ENCODE measurements at regions not wholly inside any gene's neighbourhood (a gene's known extent, or its start where the extent isn't known, plus 50 kb on each side); places are given as distances from the start of the nearest gene placed in this dataset.
A peak's percentile ranks its signal among the peaks of the same experiment; 100 is the strongest.

GRCh38 chr2:207387001-207387571 lies 142.7 kb upstream of the CREB1 start:
- Histone ChIP-seq H2AFZ (no peak overlapping the region), H3K4me2 (ENCODE audit: unreplicated experiment) (no peak overlapping the region), H3K9ac (no peak overlapping the region), H3K9me3 (ENCODE audit: low read depth) (no peaks in the 10 kb centered on the region), H3K9me2 (ENCODE audit: insufficient read depth) (no peaks in the 10 kb centered on the region), H3K27me3 (replicated peaks; ENCODE audit: insufficient read depth) (no peaks in the 10 kb centered on the region), H3F3A (ENCODE audit: insufficient read depth) (no peaks in the 10 kb centered on the region), H3K79me2 (ENCODE audit: insufficient read depth) (no peaks in the 10 kb centered on the region), H3K4me1 (ENCODE audit: insufficient read depth) (peaks cover 6% of the 10 kb centered on the region), H3K36me3 (ENCODE audit: low read depth) (no peaks in the 10 kb centered on the region), H4K20me1 (ENCODE audit: insufficient read depth) (no peaks in the 10 kb centered on the region), H3K4me3 (no peak overlapping the region), H3K27ac (no peak overlapping the region)
- DNase-seq: no peak
- in situ Hi-C loops (cut with MboI): no loop called here
- no peak for TF ChIP-seq EZH2 (IDR thresholded peaks at IDR 0.05; ENCODE audit: insufficient read depth, poor library complexity, severe bottlenecking)
- TF ChIP-seq EZH2phosphoT487 (IDR thresholded peaks at IDR 0.05; ENCODE audit: insufficient read depth, low read depth): no peak
- 91 to 94% methylated on average over 3 of the region's 3 CpGs for WGBS, 2 experiments (ENCODE audit: low coverage in 1 of 2, low lambda C conversion rate in 2 of 2, missing lambda C conversion rate in 2 of 2)

DNA sequence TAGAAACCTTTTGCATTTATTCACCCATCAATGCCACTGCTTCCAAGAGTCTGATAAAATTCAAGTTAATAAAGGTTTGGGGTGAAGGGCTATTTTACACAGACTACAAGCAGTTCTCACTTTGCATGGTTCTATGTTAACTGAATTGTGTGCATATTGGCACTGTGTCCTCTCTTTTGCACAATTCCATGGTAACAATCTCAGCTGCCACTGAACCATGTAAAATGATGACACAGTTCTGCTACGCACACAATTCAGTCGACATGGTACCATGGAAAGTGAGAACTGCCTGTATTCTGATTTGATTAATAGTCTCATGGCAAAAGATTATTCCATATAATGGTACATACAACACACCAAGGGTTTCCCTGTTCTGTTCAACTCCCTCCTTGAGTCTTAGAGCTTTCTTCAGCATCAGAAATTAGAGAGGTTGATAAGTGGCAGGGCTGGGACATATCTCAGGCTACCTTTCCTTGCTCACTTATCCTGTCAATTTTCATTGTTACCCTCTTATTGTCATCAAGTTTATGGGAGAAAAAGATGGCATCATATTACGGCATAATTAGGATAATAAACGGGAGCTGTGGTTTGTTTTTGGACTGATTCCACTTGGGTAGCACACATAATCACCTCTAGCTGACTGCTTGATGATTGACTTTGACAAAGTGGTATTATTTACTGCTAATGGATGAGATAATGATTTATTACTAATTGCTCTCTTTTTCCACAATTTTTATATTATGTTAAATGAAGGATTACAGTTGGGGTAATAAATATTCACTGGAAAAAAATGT lies 139.3 kb upstream of the CREB1 start:
- 80 to 83% methylated on average over 4 of the region's 4 CpGs for WGBS, 2 experiments (ENCODE audit: low coverage in 1 of 2, low lambda C conversion rate in 2 of 2, missing lambda C conversion rate in 2 of 2)
- H3K36me3 ChIP-seq (ENCODE audit: low read depth): no peaks in the 10 kb centered on the region
- DNase-seq: no peak

DNA sequence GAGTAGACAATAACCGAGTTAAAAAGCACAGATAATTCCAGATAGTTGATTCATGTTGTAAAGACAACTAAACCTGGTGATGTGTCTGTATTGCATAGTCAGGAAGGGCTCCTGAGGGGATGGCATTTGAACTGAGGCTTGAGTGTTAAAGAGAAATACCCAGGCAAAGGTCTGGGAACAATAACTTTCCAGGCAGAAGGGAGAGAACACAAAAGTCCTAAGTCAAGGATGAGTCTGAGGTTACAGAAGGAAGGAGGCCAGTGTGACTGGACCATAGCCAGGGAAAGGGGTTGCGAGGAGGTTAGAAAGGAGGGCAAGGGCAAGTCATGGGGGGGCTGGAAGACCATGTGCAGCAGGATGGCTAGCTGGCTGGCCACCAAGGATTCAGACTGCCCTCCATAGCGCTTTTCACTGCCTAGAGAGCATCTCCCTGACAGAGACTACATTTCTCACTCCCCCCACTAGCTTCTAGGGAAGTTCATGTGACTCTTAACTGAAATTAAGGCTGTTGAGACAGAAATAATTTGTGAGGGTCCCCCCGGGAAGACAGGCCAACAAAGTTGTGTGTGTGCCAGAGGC lies 135.5 kb upstream of the CREB1 start:
- Histone ChIP-seq H3K9ac (peak overlapping the region; percentile 74), H2AFZ (peak overlapping the region; percentile 65), H3K4me2 (ENCODE audit: unreplicated experiment) (peak overlapping the region; percentile 37), H3K27me3 (replicated peaks; ENCODE audit: insufficient read depth) (no peaks in the 10 kb centered on the region), H3F3A (ENCODE audit: insufficient read depth) (peaks cover 38% of the 10 kb centered on the region), H3K27ac (peak overlapping the region; percentile 94), H3K36me3 (ENCODE audit: low read depth) (no peaks in the 10 kb centered on the region), H3K79me2 (ENCODE audit: insufficient read depth) (no peaks in the 10 kb centered on the region), H3K9me2 (ENCODE audit: insufficient read depth) (no peaks in the 10 kb centered on the region), H3K4me3 (no peak overlapping the region), H3K4me1 (ENCODE audit: insufficient read depth) (peaks cover 37% of the 10 kb centered on the region), H4K20me1 (ENCODE audit: insufficient read depth) (no peaks in the 10 kb centered on the region), H3K9me3 (ENCODE audit: low read depth) (no peaks in the 10 kb centered on the region)
- WGBS, 2 experiments (ENCODE audit: low coverage in 1 of 2, low lambda C conversion rate in 2 of 2, missing lambda C conversion rate in 2 of 2): 14 to 21% methylated on average over 4 of the region's 4 CpGs
- peak; percentile 78 for DNase-seq
- in situ Hi-C loops (cut with MboI): no loop called here
- TF ChIP-seq EZH2 (IDR thresholded peaks at IDR 0.05; ENCODE audit: insufficient read depth, poor library complexity, severe bottlenecking): no peak
- no peak for TF ChIP-seq EZH2phosphoT487 (IDR thresholded peaks at IDR 0.05; ENCODE audit: insufficient read depth, low read depth)

More for the DNA sequence above, 139.3 kb upstream of the CREB1 start:
- TF ChIP-seq EZH2 (IDR thresholded peaks at IDR 0.05; ENCODE audit: insufficient read depth, poor library complexity, severe bottlenecking) (no peak), EZH2phosphoT487 (IDR thresholded peaks at IDR 0.05; ENCODE audit: insufficient read depth, low read depth) (no peak)
- Histone ChIP-seq H3K27me3 (replicated peaks; ENCODE audit: insufficient read depth) (no peaks in the 10 kb centered on the region), H3K4me1 (ENCODE audit: insufficient read depth) (peaks cover 26% of the 10 kb centered on the region), H3K79me2 (ENCODE audit: insufficient read depth) (no peaks in the 10 kb centered on the region), H4K20me1 (ENCODE audit: insufficient read depth) (no peaks in the 10 kb centered on the region), H3K9me3 (ENCODE audit: low read depth) (no peaks in the 10 kb centered on the region), H3F3A (ENCODE audit: insufficient read depth) (peaks cover 25% of the 10 kb centered on the region), H2AFZ (no peak overlapping the region), H3K9me2 (ENCODE audit: insufficient read depth) (no peaks in the 10 kb centered on the region), H3K27ac (no peak overlapping the region), H3K4me2 (ENCODE audit: unreplicated experiment) (no peak overlapping the region), H3K4me3 (no peak overlapping the region), H3K9ac (no peak overlapping the region)
- in situ Hi-C loops (cut with MboI): no loop called here

DNA sequence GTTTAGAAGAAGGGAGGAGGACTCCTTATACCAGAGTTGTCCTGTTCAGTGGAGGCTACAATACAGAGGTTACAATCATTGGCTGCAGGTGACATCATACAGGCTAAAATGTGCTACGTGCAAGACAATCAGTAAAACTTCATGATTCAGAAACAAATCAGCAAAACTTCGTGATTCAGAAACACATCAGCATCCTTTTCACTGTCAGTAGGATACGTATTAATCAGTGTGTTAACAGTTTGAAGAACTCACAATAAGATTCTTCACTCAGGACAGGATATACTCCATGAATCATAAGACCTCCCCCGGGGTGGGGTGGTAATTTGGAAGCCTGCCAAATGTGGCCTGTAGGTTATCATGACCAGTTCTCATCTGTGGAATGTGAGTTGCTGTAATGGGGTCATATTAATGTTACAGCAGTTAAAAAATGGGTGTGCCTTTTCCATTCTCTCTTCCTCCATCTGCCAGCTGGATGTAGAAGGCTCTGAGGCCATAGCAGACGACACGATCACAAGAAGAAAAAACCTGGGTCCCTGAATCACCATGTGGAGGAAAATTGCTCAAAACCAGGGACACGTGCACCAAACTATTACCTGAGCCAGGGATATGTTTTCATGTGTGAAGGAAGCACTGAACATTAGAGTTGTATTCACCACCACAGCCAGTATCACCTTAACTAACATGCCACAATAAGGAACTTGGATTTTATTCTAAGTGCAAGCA lies 134.8 kb upstream of the CREB1 start:
- peak; percentile 95 for DNase-seq
- Histone ChIP-seq H3F3A (ENCODE audit: insufficient read depth) (peaks cover 38% of the 10 kb centered on the region), H3K9ac (peak overlapping the region; percentile 74), H3K27ac (peak overlapping the region; percentile 94), H3K9me3 (ENCODE audit: low read depth) (no peaks in the 10 kb centered on the region), H3K79me2 (ENCODE audit: insufficient read depth) (no peaks in the 10 kb centered on the region), H3K36me3 (ENCODE audit: low read depth) (no peaks in the 10 kb centered on the region), H2AFZ (peak overlapping the region; percentile 65), H3K4me1 (ENCODE audit: insufficient read depth) (peaks cover 37% of the 10 kb centered on the region), H4K20me1 (ENCODE audit: insufficient read depth) (no peaks in the 10 kb centered on the region), H3K9me2 (ENCODE audit: insufficient read depth) (no peaks in the 10 kb centered on the region), H3K27me3 (replicated peaks; ENCODE audit: insufficient read depth) (no peaks in the 10 kb centered on the region), H3K4me3 (no peak overlapping the region), H3K4me2 (ENCODE audit: unreplicated experiment) (peak overlapping the region; percentile 37)
- in situ Hi-C loops (cut with MboI): no loop called here
- no peak for TF ChIP-seq EZH2 (IDR thresholded peaks at IDR 0.05; ENCODE audit: insufficient read depth, poor library complexity, severe bottlenecking)
- TF ChIP-seq EZH2phosphoT487 (IDR thresholded peaks at IDR 0.05; ENCODE audit: insufficient read depth, low read depth): peak; percentile 96
- WGBS, 2 experiments (ENCODE audit: low coverage in 1 of 2, low lambda C conversion rate in 2 of 2, missing lambda C conversion rate in 2 of 2): 1 to 3% methylated on average over 7 of the region's 7 CpGs
